ENCODE measurements at regions not wholly inside any gene's neighbourhood (a gene's known extent, or its start where the extent isn't known, plus 50 kb on each side); places are given as distances from the start of the nearest gene placed in this dataset.

DNA sequence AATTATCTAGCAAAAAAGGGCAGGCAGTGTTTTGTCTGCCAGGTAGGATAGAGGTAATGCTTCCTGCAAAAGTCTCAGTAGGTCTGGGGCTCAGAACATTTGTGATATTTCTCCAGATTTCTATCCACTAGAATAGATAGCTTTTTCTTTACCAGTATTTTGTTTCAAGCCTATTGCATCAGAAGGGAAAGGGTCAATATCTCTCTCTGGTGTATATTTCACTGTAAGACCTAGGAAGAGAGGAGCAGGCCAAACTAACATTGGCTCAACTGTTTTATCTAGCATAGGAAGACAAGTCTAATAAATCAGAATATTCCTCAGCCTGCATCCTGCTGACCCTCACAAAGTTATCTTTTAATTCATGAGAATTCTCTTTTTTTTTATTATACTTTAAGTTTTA, 106.7 kb upstream of the DAAM1 start:
- TF ChIP-seq POLR2A (IDR thresholded peaks at IDR 0.05; ENCODE audit: low read depth, low read length) (no peak), EZH2 (IDR thresholded peaks at IDR 0.05; ENCODE audit: borderline replicate concordance, low read depth, low read length, severe bottlenecking) (no peak), POLR2AphosphoS5 (IDR thresholded peaks at IDR 0.05; ENCODE audit: insufficient read depth, low read depth, low read length) (no peak), MYC (IDR thresholded peaks at IDR 0.05; ENCODE audit: low read depth, low read length) (no peak), JUN (IDR thresholded peaks at IDR 0.05; ENCODE audit: borderline replicate concordance, insufficient read depth, insufficient read length, low read depth) (no peak), FOS (IDR thresholded peaks at IDR 0.05; ENCODE audit: borderline replicate concordance, insufficient read depth, low read length) (no peak), GATA2 (IDR thresholded peaks at IDR 0.05; ENCODE audit: insufficient read depth, insufficient read length, low read depth, low read length) (no peak)
- TF ChIP-seq, protein P1, sequence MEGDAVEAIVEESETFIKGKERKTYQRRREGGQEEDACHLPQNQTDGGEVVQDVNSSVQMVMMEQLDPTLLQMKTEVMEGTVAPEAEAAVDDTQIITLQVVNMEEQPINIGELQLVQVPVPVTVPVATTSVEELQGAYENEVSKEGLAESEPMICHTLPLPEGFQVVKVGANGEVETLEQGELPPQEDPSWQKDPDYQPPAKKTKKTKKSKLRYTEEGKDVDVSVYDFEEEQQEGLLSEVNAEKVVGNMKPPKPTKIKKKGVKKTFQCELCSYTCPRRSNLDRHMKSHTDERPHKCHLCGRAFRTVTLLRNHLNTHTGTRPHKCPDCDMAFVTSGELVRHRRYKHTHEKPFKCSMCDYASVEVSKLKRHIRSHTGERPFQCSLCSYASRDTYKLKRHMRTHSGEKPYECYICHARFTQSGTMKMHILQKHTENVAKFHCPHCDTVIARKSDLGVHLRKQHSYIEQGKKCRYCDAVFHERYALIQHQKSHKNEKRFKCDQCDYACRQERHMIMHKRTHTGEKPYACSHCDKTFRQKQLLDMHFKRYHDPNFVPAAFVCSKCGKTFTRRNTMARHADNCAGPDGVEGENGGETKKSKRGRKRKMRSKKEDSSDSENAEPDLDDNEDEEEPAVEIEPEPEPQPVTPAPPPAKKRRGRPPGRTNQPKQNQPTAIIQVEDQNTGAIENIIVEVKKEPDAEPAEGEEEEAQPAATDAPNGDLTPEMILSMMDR (IDR thresholded peaks at IDR 0.05; ENCODE audit: extremely low read depth in 1 of 2, insufficient read depth in 1 of 2, low read depth in 1 of 2, low read length in 2 of 2): no peak
- TF ChIP-seq, protein P2, sequence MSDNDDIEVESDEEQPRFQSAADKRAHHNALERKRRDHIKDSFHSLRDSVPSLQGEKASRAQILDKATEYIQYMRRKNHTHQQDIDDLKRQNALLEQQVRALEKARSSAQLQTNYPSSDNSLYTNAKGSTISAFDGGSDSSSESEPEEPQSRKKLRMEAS (IDR thresholded peaks at IDR 0.05; ENCODE audit: insufficient read depth, insufficient read length): no peak
